ENCODE measurements at regions not wholly inside any gene's neighbourhood (a gene's known extent, or its start where the extent isn't known, plus 50 kb on each side); places are given as distances from the start of the nearest gene placed in this dataset.

DNA sequence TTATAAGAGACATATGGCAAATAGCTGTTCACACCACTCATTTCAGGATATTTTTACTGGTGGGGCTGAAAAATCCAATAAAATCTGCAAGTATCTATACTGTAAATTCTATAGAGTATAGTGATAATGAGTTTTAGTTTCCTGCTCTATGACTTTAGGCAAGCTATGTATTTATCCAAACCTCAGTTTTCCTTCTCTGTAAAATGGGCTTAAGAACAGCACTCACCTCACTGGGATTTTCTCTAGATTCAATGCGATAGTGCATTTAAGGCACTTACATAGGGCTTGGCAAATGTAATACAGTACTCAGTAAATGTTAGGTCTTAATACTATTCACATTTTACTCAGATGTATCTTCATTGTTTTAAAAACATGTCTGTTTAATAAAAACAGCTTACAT lies 168.7 kb downstream of the ATG4C start:
- Histone ChIP-seq H3K9me3 (ENCODE audit: insufficient read depth, low read depth, low read length) (no peaks in the 10 kb centered on the region), H3K27ac (ENCODE audit: low read depth, low read length) (no peak overlapping the region), H3K4me3 (ENCODE audit: low read length) (no peak overlapping the region), H3K4me1 (ENCODE audit: insufficient read depth, low read length) (peaks cover 23% of the 10 kb centered on the region), H3K36me3 (ENCODE audit: insufficient read depth, low read length) (no peaks in the 10 kb centered on the region), H3K9ac (ENCODE audit: low read depth, low read length) (no peak overlapping the region), H3K27me3 (ENCODE audit: insufficient read depth, low read length) (no peaks in the 10 kb centered on the region)
- 100% methylated on average over 1 of the region's 1 CpG for WGBS

DNA sequence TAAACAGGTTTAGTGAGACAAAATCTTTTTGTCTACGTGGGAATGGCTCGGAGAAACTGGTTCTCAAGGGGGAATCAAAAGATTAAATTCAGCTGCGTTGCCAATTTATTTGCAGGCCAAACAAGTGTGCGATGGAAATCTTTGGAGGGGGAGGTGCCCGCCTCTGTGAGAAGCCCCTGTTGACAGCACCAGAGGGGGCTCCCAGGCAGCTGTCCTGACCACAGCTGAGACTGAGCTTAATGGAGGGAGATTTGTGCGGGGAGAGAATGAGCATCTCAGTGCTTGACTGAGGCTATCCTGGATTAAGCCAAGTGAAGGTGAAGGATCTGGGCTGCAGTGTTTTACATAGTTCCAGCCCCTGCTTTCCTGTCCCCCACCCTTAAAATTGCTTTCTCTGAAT lies 169.7 kb downstream of the ATG4C start:
- WGBS, result 39% methylated on average over 6 of the region's 6 CpGs
- H3K9ac ChIP-seq (ENCODE audit: low read depth, low read length), result no peak overlapping the region

DNA sequence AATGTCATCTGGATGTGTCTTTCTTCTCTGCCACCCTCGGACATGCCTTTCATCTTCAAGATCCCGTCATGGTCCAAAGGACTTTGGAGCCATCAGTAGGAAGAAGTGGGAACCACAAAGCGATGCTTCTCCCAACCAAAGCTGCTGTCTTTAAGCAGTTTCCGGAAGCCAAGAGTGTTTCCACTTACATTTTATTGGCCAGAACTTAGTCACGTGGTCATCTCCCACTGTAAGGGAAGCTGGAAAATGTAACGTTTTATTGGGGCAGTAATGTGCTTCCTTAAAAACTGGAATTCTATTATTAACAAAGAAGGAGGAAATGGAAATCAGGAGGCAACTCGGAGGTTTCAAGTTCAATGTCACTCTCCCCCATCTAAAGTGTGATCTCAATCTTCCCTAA lies 170.8 kb downstream of the ATG4C start:
- WGBS, result 87% methylated on average over 7 of the region's 7 CpGs
- H3K36me3 ChIP-seq (ENCODE audit: insufficient read depth, low read length), result no peaks in the 10 kb centered on the region
- no peaks in the 10 kb centered on the region for H3K9me3 ChIP-seq (ENCODE audit: insufficient read depth, low read depth, low read length)
- no peak overlapping the region for H3K27ac ChIP-seq (ENCODE audit: low read depth, low read length)
- no peak overlapping the region for H3K9ac ChIP-seq (ENCODE audit: low read depth, low read length)
- H3K4me3 ChIP-seq (ENCODE audit: low read length), result no peak overlapping the region
- H3K27me3 ChIP-seq (ENCODE audit: insufficient read depth, low read length), result no peaks in the 10 kb centered on the region
- peaks cover 23% of the 10 kb centered on the region for H3K4me1 ChIP-seq (ENCODE audit: insufficient read depth, low read length)

More for the DNA sequence above, 169.7 kb downstream of the ATG4C start:
- H3K9me3 ChIP-seq (ENCODE audit: insufficient read depth, low read depth, low read length), result no peaks in the 10 kb centered on the region
- H3K27me3 ChIP-seq (ENCODE audit: insufficient read depth, low read length), result no peaks in the 10 kb centered on the region
- H3K27ac ChIP-seq (ENCODE audit: low read depth, low read length), result no peak overlapping the region
- no peak overlapping the region for H3K4me3 ChIP-seq (ENCODE audit: low read length)
- no peaks in the 10 kb centered on the region for H3K36me3 ChIP-seq (ENCODE audit: insufficient read depth, low read length)
- peaks cover 23% of the 10 kb centered on the region for H3K4me1 ChIP-seq (ENCODE audit: insufficient read depth, low read length)

DNA sequence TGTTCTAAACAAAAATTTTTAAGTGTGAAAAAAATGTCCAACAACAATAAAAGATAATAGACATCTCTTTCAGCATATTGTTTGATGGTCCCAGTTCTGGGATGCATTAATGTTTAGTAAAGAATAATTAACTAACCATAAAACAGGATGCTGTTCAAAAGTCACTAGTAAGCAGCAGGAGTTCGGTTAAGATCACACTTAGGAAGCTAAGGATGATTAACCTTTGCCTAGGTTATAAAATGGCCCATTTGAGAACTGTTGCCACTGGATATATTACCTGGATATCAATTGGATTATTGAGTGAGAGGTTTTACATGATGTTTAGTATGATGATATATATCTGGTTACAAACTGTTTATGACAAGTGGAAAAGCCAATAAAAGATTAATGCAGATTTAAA lies 171.7 kb downstream of the ATG4C start:
- no peaks in the 10 kb centered on the region for H3K9me3 ChIP-seq (ENCODE audit: insufficient read depth, low read depth, low read length)
- H3K27me3 ChIP-seq (ENCODE audit: insufficient read depth, low read length), result no peaks in the 10 kb centered on the region
- no peak overlapping the region for H3K4me3 ChIP-seq (ENCODE audit: low read length)
- WGBS, result 98% methylated on average over 1 of the region's 1 CpG
- H3K36me3 ChIP-seq (ENCODE audit: insufficient read depth, low read length), result no peaks in the 10 kb centered on the region
- H3K27ac ChIP-seq (ENCODE audit: low read depth, low read length), result no peak overlapping the region
- peaks cover 23% of the 10 kb centered on the region for H3K4me1 ChIP-seq (ENCODE audit: insufficient read depth, low read length)
- H3K9ac ChIP-seq (ENCODE audit: low read depth, low read length), result no peak overlapping the region

DNA sequence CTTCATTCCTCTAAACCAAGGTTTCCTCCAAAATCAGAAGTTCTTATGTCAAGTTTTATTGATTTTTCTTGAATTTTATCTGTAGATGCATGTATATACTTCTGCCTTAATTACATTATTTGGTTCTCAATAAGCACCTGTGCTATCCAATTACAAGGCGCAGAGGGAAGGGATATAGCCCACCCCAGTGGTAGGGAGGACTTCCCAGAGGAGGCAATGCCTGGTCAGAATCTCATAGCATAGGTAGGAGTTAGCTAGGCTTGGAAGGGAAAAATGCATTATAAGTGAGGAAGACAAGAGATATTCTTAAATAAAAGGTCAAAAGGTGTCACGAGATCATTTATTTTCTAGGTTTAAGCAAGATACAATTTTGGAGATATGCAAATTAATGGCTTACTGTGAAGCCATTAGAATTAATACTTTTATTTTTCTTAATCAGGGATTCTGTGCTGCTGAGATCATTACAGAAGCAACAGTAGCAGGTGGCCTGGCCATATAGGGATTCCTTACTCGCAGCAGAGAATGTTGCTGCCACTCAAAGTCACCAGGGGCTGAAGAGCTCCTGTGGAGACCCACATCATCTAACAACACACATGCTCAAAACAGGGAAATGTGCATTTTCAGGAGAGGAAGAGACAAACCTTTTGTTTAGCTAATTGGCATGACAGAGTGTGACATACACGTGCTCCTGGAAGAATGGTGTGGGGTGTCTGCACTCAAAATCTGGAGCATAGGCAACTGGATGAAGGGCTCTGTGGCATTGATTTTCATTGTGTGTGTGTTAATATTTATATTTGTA lies 178.3 kb downstream of the ATG4C start:
- no peak overlapping the region for H3K4me3 ChIP-seq (ENCODE audit: low read length)
- H3K9ac ChIP-seq (ENCODE audit: low read depth, low read length), result no peak overlapping the region
- peaks cover 20% of the 10 kb centered on the region for H3K4me1 ChIP-seq (ENCODE audit: insufficient read depth, low read length)
- peak overlapping the region; percentile 60; the same call in 1 of the 2 replicates for H3K27ac ChIP-seq (ENCODE audit: low read depth, low read length)
- no peaks in the 10 kb centered on the region for H3K27me3 ChIP-seq (ENCODE audit: insufficient read depth, low read length)
- no peaks in the 10 kb centered on the region for H3K36me3 ChIP-seq (ENCODE audit: insufficient read depth, low read length)
- WGBS, result 58% methylated on average over 3 of the region's 4 CpGs
- no peaks in the 10 kb centered on the region for H3K9me3 ChIP-seq (ENCODE audit: insufficient read depth, low read depth, low read length)

DNA sequence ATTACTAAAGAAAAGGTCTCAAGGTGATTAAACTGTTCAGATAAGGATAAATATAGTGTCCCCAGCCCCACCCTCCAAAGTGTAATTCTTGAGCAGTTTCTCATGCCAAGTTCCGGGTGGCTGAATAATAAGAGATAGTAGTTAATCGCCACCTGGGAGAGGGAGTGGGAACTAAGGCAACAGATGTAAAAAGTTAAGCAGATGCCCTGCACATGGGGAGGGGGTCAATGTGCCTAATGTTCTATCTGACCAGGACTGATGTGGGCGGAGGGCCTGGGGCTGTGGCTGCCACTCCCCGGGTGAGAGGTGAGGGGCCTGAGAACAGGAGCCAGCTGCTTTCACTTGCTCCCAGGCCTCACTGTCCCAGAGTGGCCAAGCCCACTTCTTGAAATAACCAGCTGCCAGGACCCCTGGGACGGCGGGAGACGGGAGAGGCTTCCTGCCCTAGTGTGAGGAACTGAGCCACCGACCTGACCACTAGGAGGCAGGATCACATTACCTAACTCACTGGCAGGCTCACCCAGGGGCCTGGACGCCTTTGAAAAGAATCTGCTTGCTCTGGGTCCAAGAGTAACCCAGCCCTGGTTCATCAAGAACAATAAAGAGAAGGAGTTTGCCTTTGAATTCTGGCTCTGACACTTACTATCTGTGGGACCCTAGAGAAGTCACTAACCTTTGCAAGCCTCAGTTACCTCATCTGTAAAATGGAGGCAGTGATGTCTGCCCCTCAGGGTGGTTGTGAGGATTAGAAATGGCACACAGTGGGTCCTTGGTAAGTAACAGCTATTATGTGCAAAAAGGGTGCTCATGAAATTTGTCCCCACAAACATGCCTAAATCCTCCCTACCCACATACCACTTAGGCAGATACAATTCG lies 179.2 kb downstream of the ATG4C start:
- Histone ChIP-seq H3K27me3 (ENCODE audit: insufficient read depth, low read length) (no peaks in the 10 kb centered on the region), H3K27ac (ENCODE audit: low read depth, low read length) (peak overlapping the region; percentile 63; the same call in 1 of the 2 replicates), H3K36me3 (ENCODE audit: insufficient read depth, low read length) (no peaks in the 10 kb centered on the region), H3K4me1 (ENCODE audit: insufficient read depth, low read length) (peaks cover 20% of the 10 kb centered on the region), H3K9ac (ENCODE audit: low read depth, low read length) (no peak overlapping the region), H3K9me3 (ENCODE audit: insufficient read depth, low read depth, low read length) (no peaks in the 10 kb centered on the region), H3K4me3 (ENCODE audit: low read length) (no peak overlapping the region)
- WGBS, result 23% methylated on average over 10 of the region's 10 CpGs

DNA sequence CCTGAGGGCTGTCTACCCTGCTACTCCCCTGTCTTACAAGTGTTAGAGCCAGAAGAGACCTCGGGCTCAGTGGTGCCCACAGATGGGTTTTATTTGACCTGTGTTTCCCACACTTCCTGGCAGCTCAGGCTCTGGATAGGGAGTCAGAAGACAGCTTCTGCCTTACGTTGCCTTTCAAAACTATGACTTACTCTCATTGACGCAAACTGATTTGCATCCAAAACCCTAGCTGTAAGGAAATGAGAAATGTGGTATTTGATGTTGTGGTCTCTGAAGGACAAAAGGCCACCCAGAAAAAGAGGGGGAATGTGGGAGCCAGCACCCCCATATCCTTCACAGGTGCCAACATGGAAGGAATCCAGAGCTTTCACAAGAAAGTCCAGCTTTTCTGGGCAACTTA lies 180.2 kb downstream of the ATG4C start:
- no peaks in the 10 kb centered on the region for H3K27me3 ChIP-seq (ENCODE audit: insufficient read depth, low read length)

DNA sequence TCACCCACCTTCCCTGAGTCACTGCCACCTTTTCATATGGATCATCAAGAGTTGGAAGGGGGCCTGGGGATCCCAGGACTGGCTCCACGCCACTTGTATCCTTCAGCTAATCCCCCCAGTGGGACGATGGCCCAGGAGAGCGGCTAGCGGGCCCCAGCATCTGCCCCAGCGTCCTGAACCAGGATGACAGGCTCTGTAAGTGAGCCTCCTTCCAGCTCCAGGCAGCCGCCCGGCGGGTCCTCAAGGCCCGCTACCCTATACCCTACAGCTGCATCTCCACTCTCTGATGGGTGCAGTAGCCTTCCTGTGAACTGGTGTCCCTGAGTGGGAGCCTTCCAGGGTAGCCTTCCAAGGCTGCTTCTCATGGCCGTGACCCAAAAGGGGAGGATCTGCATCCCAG lies 183.1 kb downstream of the ATG4C start:
- Histone ChIP-seq H3K36me3 (ENCODE audit: insufficient read depth, low read length) (no peaks in the 10 kb centered on the region), H3K27me3 (ENCODE audit: insufficient read depth, low read length) (no peaks in the 10 kb centered on the region), H3K27ac (ENCODE audit: low read depth, low read length) (no peak overlapping the region), H3K4me1 (ENCODE audit: insufficient read depth, low read length) (peaks cover 18% of the 10 kb centered on the region), H3K9ac (ENCODE audit: low read depth, low read length) (no peak overlapping the region), H3K4me3 (ENCODE audit: low read length) (no peak overlapping the region), H3K9me3 (ENCODE audit: insufficient read depth, low read depth, low read length) (no peaks in the 10 kb centered on the region)
- 90% methylated on average over 10 of the region's 10 CpGs for WGBS

More for the DNA sequence above, 180.2 kb downstream of the ATG4C start:
- Histone ChIP-seq H3K4me3 (ENCODE audit: low read length) (no peak overlapping the region), H3K9me3 (ENCODE audit: insufficient read depth, low read depth, low read length) (no peaks in the 10 kb centered on the region), H3K27ac (ENCODE audit: low read depth, low read length) (no peak overlapping the region), H3K9ac (ENCODE audit: low read depth, low read length) (no peak overlapping the region), H3K36me3 (ENCODE audit: insufficient read depth, low read length) (no peaks in the 10 kb centered on the region), H3K4me1 (ENCODE audit: insufficient read depth, low read length) (peaks cover 20% of the 10 kb centered on the region)
- 93% methylated on average over 3 of the region's 3 CpGs for WGBS

DNA sequence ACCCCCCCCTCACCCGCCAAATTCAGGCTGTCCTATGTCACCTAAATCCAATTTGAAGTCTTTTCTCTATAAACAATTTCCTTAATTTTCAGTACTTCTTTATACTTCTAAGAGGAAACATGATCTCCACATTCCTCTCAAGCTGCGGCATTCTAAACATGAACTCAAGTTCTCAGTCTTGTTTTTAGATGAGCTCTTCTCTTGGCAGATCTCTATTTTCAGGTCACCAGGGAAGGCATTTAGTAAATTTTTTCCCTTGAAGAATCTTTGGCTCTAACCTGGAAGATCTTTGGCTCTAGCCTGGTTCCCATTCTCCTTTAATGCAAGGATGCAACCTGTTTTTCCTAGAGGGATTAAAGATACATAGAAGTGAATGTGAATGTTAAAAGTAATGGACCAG lies 193.4 kb downstream of the ATG4C start:
- no peak overlapping the region for H3K9ac ChIP-seq (ENCODE audit: low read depth, low read length)
- peaks cover 26% of the 10 kb centered on the region for H3K4me1 ChIP-seq (ENCODE audit: insufficient read depth, low read length)
- no peaks in the 10 kb centered on the region for H3K36me3 ChIP-seq (ENCODE audit: insufficient read depth, low read length)
- WGBS, result 85% methylated on average over 2 of the region's 2 CpGs
- no peak overlapping the region for H3K27ac ChIP-seq (ENCODE audit: low read depth, low read length)
- no peaks in the 10 kb centered on the region for H3K27me3 ChIP-seq (ENCODE audit: insufficient read depth, low read length)
- no peaks in the 10 kb centered on the region for H3K9me3 ChIP-seq (ENCODE audit: insufficient read depth, low read depth, low read length)
- H3K4me3 ChIP-seq (ENCODE audit: low read length), result no peak overlapping the region

DNA sequence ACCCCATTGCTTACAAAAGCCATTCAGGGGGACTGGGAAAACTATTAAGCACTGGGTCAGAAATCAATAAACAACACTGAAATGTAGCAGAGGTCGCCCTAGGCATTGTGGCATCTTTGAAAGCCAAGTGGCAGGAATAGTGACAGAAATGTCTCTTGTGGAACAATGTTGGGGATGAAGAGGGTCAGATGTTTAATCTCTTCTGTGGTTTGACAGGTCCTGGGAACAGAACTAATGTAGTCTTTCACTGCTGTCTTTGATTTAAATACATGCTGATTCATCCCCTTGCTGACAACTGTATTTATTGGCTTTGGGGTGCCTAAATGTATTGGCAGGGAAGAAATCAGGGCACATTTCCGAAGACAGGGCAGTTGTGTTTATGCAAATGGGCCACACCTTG lies 194.8 kb downstream of the ATG4C start:
- 87% methylated on average over 2 of the region's 2 CpGs for WGBS
- H3K4me3 ChIP-seq (ENCODE audit: low read length), result no peak overlapping the region
- no peak overlapping the region for H3K27ac ChIP-seq (ENCODE audit: low read depth, low read length)
- H3K36me3 ChIP-seq (ENCODE audit: insufficient read depth, low read length), result no peaks in the 10 kb centered on the region
- no peaks in the 10 kb centered on the region for H3K27me3 ChIP-seq (ENCODE audit: insufficient read depth, low read length)
- peaks cover 26% of the 10 kb centered on the region for H3K4me1 ChIP-seq (ENCODE audit: insufficient read depth, low read length)
- H3K9ac ChIP-seq (ENCODE audit: low read depth, low read length), result no peak overlapping the region
- no peaks in the 10 kb centered on the region for H3K9me3 ChIP-seq (ENCODE audit: insufficient read depth, low read depth, low read length)

DNA sequence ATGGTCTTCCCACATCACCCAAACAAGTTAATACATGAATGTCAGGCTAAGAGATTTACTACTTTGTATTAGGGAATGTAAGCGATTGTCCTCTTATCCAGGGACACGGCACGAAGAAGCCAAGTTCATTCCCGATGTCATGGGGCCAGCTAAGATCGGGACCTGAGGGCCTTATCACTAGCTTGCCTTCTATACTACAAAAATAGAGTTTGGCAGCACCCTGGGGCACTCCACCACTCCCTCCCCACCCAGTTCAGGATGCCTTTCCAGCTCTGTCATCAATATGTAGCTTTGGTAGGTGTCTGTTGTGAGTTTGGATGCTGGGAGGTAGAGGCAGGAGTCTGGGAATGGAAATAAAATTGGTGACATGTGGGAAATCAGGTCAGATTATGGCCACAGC lies 197.5 kb downstream of the ATG4C start:
- Histone ChIP-seq H3K27ac (ENCODE audit: low read depth, low read length) (no peak overlapping the region), H3K9me3 (ENCODE audit: insufficient read depth, low read depth, low read length) (no peaks in the 10 kb centered on the region), H3K4me1 (ENCODE audit: insufficient read depth, low read length) (peaks cover 11% of the 10 kb centered on the region), H3K27me3 (ENCODE audit: insufficient read depth, low read length) (no peaks in the 10 kb centered on the region), H3K36me3 (ENCODE audit: insufficient read depth, low read length) (no peaks in the 10 kb centered on the region), H3K4me3 (ENCODE audit: low read length) (no peak overlapping the region), H3K9ac (ENCODE audit: low read depth, low read length) (no peak overlapping the region)
- WGBS, result 94% methylated on average over 5 of the region's 5 CpGs
